ENCODE measurements at regions not wholly inside any gene's neighbourhood (a gene's known extent, or its start where the extent isn't known, plus 50 kb on each side); places are given as distances from the start of the nearest gene placed in this dataset.

DNA sequence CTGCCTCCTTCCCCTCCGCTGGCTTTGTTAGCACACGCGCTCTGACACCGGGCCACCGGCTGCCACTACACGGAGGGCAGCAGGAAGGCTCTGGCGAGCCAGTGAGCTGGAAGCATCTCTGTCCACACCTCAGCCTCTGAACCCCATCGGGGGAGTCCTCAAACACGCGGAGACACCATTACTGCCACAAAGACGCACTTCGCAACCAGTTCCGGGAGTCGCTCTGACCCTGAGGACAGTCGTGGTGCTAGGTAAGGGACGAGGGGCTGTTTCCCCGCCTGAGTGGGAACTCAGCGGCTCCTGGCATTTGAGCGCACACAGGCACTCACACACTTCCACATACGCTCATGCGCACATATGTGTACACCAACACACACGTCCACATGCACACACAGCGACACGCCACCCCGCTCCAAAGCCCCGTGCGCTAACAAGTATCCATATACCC lies 160.0 kb downstream of the C9orf152 start:
- dilution Hi-C loops (cut with HindIII; ENCODE audit: low sequenced_read_pairs, unreplicated experiment) (no loop called here), intact Hi-C loops (cut with micrococcal nuclease) (loop anchor here (2.0 to 5.0 kb wide), 2 partner anchors 61 to 476 kb away; no protein-coding TSS in a partner anchor), in situ Hi-C loops (cut with MboI; ENCODE audit: low sequenced_read_pairs) (no loop called here)
- peak overlapping the region; percentile 86 for H2AK9ac ChIP-seq (replicated peaks; ENCODE audit: low read depth, low read length, poor library complexity)
- H4K91ac ChIP-seq (ENCODE audit: insufficient read depth, low read depth, low read length) = peak overlapping the region; percentile 55; the same call in 1 of the 2 replicates
- no peak overlapping the region; the same call in 1 of the 2 replicates for H3K27ac ChIP-seq (ENCODE audit: insufficient read depth, low read length)
- peak overlapping the region; percentile 21 for H2AK5ac ChIP-seq (ENCODE audit: low read depth, low read length)
- peak overlapping the region; percentile 64; the same call in 1 of the 2 replicates for H2BK20ac ChIP-seq (ENCODE audit: low read depth, low read length)
- H3K4me2 ChIP-seq (ENCODE audit: low read depth, low read length) = peak overlapping the region; percentile 84
- H2AFZ ChIP-seq (replicated peaks; ENCODE audit: low read length, poor library complexity) = peak overlapping the region; percentile 97
- no peak overlapping the region for H4K5ac ChIP-seq (ENCODE audit: low read depth, low read length)
- H3K9me1 ChIP-seq (ENCODE audit: insufficient read depth, low read length) = peaks cover 7% of the 10 kb centered on the region
- peaks cover 7% of the 10 kb centered on the region for H3K4me1 ChIP-seq (ENCODE audit: control insufficient read depth, insufficient read depth, low read length)
- peak overlapping the region in 1 of 2 experiments; percentile 81; a peak in 3 of 4 replicates for H4K8ac ChIP-seq (ENCODE audit: low read depth in 2 of 2, low read length in 2 of 2)
- H3K9ac ChIP-seq (ENCODE audit: low read depth, low read length) = peak overlapping the region; percentile 34; the same call in 1 of the 2 replicates
- peak overlapping the region; percentile 71 for H3K4ac ChIP-seq (ENCODE audit: low read depth, low read length)
- TF ChIP-seq MAFK (IDR thresholded peaks at IDR 0.05; ENCODE audit: low read depth, low read length) (no peak), RAD21 (IDR thresholded peaks at IDR 0.05; ENCODE audit: low read length) (no peak), CEBPB (IDR thresholded peaks at IDR 0.05; ENCODE audit: low read depth, low read length) (no peak), MAZ (IDR thresholded peaks at IDR 0.05; ENCODE audit: borderline replicate concordance, low read depth, low read length) (no peak), RCOR1 (IDR thresholded peaks at IDR 0.05; ENCODE audit: insufficient replicate concordance, low read length) (no peak), RFX5 (IDR thresholded peaks at IDR 0.05; ENCODE audit: low read depth, low read length) (no peak)
- TF ChIP-seq, protein P1, sequence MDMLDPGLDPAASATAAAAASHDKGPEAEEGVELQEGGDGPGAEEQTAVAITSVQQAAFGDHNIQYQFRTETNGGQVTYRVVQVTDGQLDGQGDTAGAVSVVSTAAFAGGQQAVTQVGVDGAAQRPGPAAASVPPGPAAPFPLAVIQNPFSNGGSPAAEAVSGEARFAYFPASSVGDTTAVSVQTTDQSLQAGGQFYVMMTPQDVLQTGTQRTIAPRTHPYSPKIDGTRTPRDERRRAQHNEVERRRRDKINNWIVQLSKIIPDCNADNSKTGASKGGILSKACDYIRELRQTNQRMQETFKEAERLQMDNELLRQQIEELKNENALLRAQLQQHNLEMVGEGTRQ (IDR thresholded peaks at IDR 0.05; ENCODE audit: low read depth, low read length) = no peak
- DNase-seq (no peak), ATAC-seq (ENCODE audit: low read depth) (peak; percentile 4; the same call in 1 of the 2 replicates)
- peak overlapping the region; percentile 84 for H3K14ac ChIP-seq (replicated peaks; ENCODE audit: low read depth, low read length)
- H3K23ac ChIP-seq (ENCODE audit: low read depth, low read length) = peak overlapping the region; percentile 84
- H3K79me1 ChIP-seq (ENCODE audit: low read depth in 1 of 2, low read length in 2 of 2) = peaks cover 8 to 34% of the 10 kb centered on the region in 2 experiments
- no peaks in the 10 kb centered on the region for H3K27me3 ChIP-seq (ENCODE audit: control insufficient read depth, insufficient read depth, low read length)
- WGBS, 2 experiments (ENCODE audit: extremely low coverage in 2 of 2, insufficient read length in 1 of 2) = 41% methylated on average over 20 of the region's 27 CpGs; no CpG with 5 or more reads in 1 of the 2 experiments
- peaks cover 1% of the 10 kb centered on the region; the same call in 1 of the 2 replicates for H3K36me3 ChIP-seq (ENCODE audit: control insufficient read depth, insufficient read depth, low read length)
- no TSS peak for BruUV-seq (replicated peaks)
- no peaks in the 10 kb centered on the region for H3K9me3 ChIP-seq (ENCODE audit: control insufficient read depth, insufficient read depth, low read length)
- peak overlapping the region; percentile 3 for H2BK5ac ChIP-seq (ENCODE audit: low read depth, low read length, poor library complexity, severe bottlenecking)
- peak overlapping the region; percentile 30 for H3K4me3 ChIP-seq (ENCODE audit: insufficient read depth, low read depth, low read length)
- peak overlapping the region; percentile 59; the same call in 2 of the 3 replicates for H2BK15ac ChIP-seq (ENCODE audit: low read depth, low read length)
- peaks cover 32% of the 10 kb centered on the region for H4K20me1 ChIP-seq (ENCODE audit: insufficient read depth, low read length)
- peak overlapping the region; percentile 84 for H2BK120ac ChIP-seq (ENCODE audit: low read depth, low read length)
- CTCF ChIA-PET = no interaction called here
- peak overlapping the region; percentile 22; the same call in 1 of the 2 replicates for H3K18ac ChIP-seq (ENCODE audit: low read depth, low read length)
- H3K56ac ChIP-seq (ENCODE audit: extremely low read depth, insufficient read depth, low read length) = no peak overlapping the region
- POLR2A ChIA-PET (ENCODE audit: unreplicated experiment) = no interaction called here

All from IMR-90 (cell line).